ENCODE measurements at regions not wholly inside any gene's neighbourhood (a gene's known extent, or its start where the extent isn't known, plus 50 kb on each side); places are given as distances from the start of the nearest gene placed in this dataset.

GRCh38 chr10:84587789-84588188 lies 259.4 kb downstream of the CCSER2 start:
- Histone ChIP-seq H3K4me1 (ENCODE audit: control insufficient read depth in 1 of 2, insufficient read depth in 2 of 2, low read length in 2 of 2) (peaks cover 0 to 2% of the 10 kb centered on the region in 2 experiments), H3K9ac (ENCODE audit: low read length) (no peak overlapping the region), H3K4me3 (ENCODE audit: low read depth, low read length) (no peak overlapping the region), H3K36me3 (ENCODE audit: control insufficient read depth in 1 of 2, insufficient read depth in 2 of 2, low read length in 2 of 2) (no peaks in the 10 kb centered on the region), H2BK5ac (ENCODE audit: low read depth, low read length, poor library complexity) (no peak overlapping the region), H3K79me2 (ENCODE audit: control insufficient read depth, insufficient read depth, low read length, poor library complexity) (no peaks in the 10 kb centered on the region), H3K4me2 (ENCODE audit: low read length) (no peak overlapping the region), H4K91ac (ENCODE audit: low read depth, low read length) (no peak overlapping the region), H3K27me3 (ENCODE audit: insufficient read depth, low read length) (no peaks in the 10 kb centered on the region), H3K79me1 (ENCODE audit: low read length) (no peaks in the 10 kb centered on the region), H3K18ac (ENCODE audit: low read length) (no peak overlapping the region), H2AFZ (ENCODE audit: insufficient read depth, low read length, poor library complexity) (no peak overlapping the region), H2AK5ac (ENCODE audit: low read length) (no peak overlapping the region), H2BK120ac (ENCODE audit: insufficient read depth, low read length, poor library complexity) (no peak overlapping the region), H3K27ac (ENCODE audit: low read depth, low read length) (no peak overlapping the region), H3K14ac (ENCODE audit: low read length) (no peak overlapping the region), H4K12ac (ENCODE audit: low read depth, low read length) (no peak overlapping the region), H3K4ac (ENCODE audit: low read depth, low read length) (no peak overlapping the region), H3K23ac (ENCODE audit: low read length) (no peak overlapping the region), H2BK12ac (ENCODE audit: low read length) (no peak overlapping the region), H3K9me3 (ENCODE audit: insufficient read depth, low read depth, low read length) (no peaks in the 10 kb centered on the region), H4K8ac (ENCODE audit: low read depth, low read length) (no peak overlapping the region)
- no peak for DNase-seq

GRCh38 chr10:84588426-84588825 lies 260.0 kb downstream of the CCSER2 start:
- H2AFZ ChIP-seq (ENCODE audit: insufficient read depth, low read length, poor library complexity) = no peak overlapping the region
- H3K9me3 ChIP-seq (ENCODE audit: insufficient read depth, low read depth, low read length) = no peaks in the 10 kb centered on the region
- no peak overlapping the region for H2BK120ac ChIP-seq (ENCODE audit: insufficient read depth, low read length, poor library complexity)
- H3K23ac ChIP-seq (ENCODE audit: low read length) = no peak overlapping the region
- no peak overlapping the region for H3K27ac ChIP-seq (ENCODE audit: low read depth, low read length)
- no peak overlapping the region for H4K91ac ChIP-seq (ENCODE audit: low read depth, low read length)
- no peak overlapping the region for H3K4me2 ChIP-seq (ENCODE audit: low read length)
- WGBS (ENCODE audit: extremely low coverage, insufficient coverage, insufficient read length) = no CpG with 5 or more reads among the region's 5 CpGs
- no peak overlapping the region for H3K9ac ChIP-seq (ENCODE audit: low read length)
- no peak overlapping the region for H3K4ac ChIP-seq (ENCODE audit: low read depth, low read length)
- no peaks in the 10 kb centered on the region for H3K36me3 ChIP-seq (ENCODE audit: control insufficient read depth in 1 of 2, insufficient read depth in 2 of 2, low read length in 2 of 2)
- H2BK5ac ChIP-seq (ENCODE audit: low read depth, low read length, poor library complexity) = no peak overlapping the region
- peak overlapping the region; percentile 12 for H3K4me3 ChIP-seq (ENCODE audit: low read depth, low read length)
- no peak overlapping the region for H3K18ac ChIP-seq (ENCODE audit: low read length)
- H4K12ac ChIP-seq (ENCODE audit: low read depth, low read length) = no peak overlapping the region
- no peak overlapping the region for H3K14ac ChIP-seq (ENCODE audit: low read length)
- no peak overlapping the region for H4K8ac ChIP-seq (ENCODE audit: low read depth, low read length)
- no peak overlapping the region for H2AK5ac ChIP-seq (ENCODE audit: low read length)
- H2BK12ac ChIP-seq (ENCODE audit: low read length) = no peak overlapping the region
- H3K27me3 ChIP-seq (ENCODE audit: insufficient read depth, low read length) = no peaks in the 10 kb centered on the region
- peaks cover 0 to 2% of the 10 kb centered on the region in 2 experiments for H3K4me1 ChIP-seq (ENCODE audit: control insufficient read depth in 1 of 2, insufficient read depth in 2 of 2, low read length in 2 of 2)
- DNase-seq = no peak
- no peaks in the 10 kb centered on the region for H3K79me2 ChIP-seq (ENCODE audit: control insufficient read depth, insufficient read depth, low read length, poor library complexity)
- no peaks in the 10 kb centered on the region for H3K79me1 ChIP-seq (ENCODE audit: low read length)

- Histone ChIP-seq H3K27me3 (ENCODE audit: insufficient read depth, low read length) (no peaks in the 10 kb centered on the region), H3K4ac (ENCODE audit: low read depth, low read length) (no peak overlapping the region), H2AK5ac (ENCODE audit: low read length) (no peak overlapping the region), H2BK5ac (ENCODE audit: low read depth, low read length, poor library complexity) (no peak overlapping the region), H2BK12ac (ENCODE audit: low read length) (no peak overlapping the region), H3K4me2 (ENCODE audit: low read length) (no peak overlapping the region), H3K9me3 (ENCODE audit: insufficient read depth, low read depth, low read length) (no peaks in the 10 kb centered on the region), H3K4me3 (ENCODE audit: low read depth, low read length) (no peak overlapping the region), H2AFZ (ENCODE audit: insufficient read depth, low read length, poor library complexity) (no peak overlapping the region), H3K9ac (ENCODE audit: low read length) (no peak overlapping the region), H4K12ac (ENCODE audit: low read depth, low read length) (no peak overlapping the region), H2BK120ac (ENCODE audit: insufficient read depth, low read length, poor library complexity) (no peak overlapping the region), H3K18ac (ENCODE audit: low read length) (no peak overlapping the region), H3K36me3 (ENCODE audit: control insufficient read depth in 1 of 2, insufficient read depth in 2 of 2, low read length in 2 of 2) (no peaks in the 10 kb centered on the region), H4K91ac (ENCODE audit: low read depth, low read length) (no peak overlapping the region), H3K27ac (ENCODE audit: low read depth, low read length) (no peak overlapping the region), H3K14ac (ENCODE audit: low read length) (no peak overlapping the region), H3K4me1 (ENCODE audit: control insufficient read depth in 1 of 2, insufficient read depth in 2 of 2, low read length in 2 of 2) (peaks cover 0 to 2% of the 10 kb centered on the region in 2 experiments), H4K8ac (ENCODE audit: low read depth, low read length) (no peak overlapping the region), H3K79me1 (ENCODE audit: low read length) (no peaks in the 10 kb centered on the region), H3K23ac (ENCODE audit: low read length) (no peak overlapping the region), H3K79me2 (ENCODE audit: control insufficient read depth, insufficient read depth, low read length, poor library complexity) (no peaks in the 10 kb centered on the region)
- no peak for DNase-seq
- no CpG with 5 or more reads among the region's 2 CpGs for WGBS (ENCODE audit: extremely low coverage, insufficient coverage, insufficient read length)
Observed at GRCh38 chr10:84588971-84589370, 260.6 kb downstream of the CCSER2 start.

GRCh38 chr10:84589526-84590205 lies 261.3 kb downstream of the CCSER2 start:
- H3K4me3 ChIP-seq (ENCODE audit: low read depth, low read length) = no peak overlapping the region
- no peak overlapping the region for H4K91ac ChIP-seq (ENCODE audit: low read depth, low read length)
- no peak overlapping the region for H4K12ac ChIP-seq (ENCODE audit: low read depth, low read length)
- no CpG with 5 or more reads among the region's 4 CpGs for WGBS (ENCODE audit: extremely low coverage, insufficient coverage, insufficient read length)
- no peaks in the 10 kb centered on the region for H3K27me3 ChIP-seq (ENCODE audit: insufficient read depth, low read length)
- peaks cover 0 to 2% of the 10 kb centered on the region in 2 experiments for H3K4me1 ChIP-seq (ENCODE audit: control insufficient read depth in 1 of 2, insufficient read depth in 2 of 2, low read length in 2 of 2)
- H2BK5ac ChIP-seq (ENCODE audit: low read depth, low read length, poor library complexity) = no peak overlapping the region
- no peaks in the 10 kb centered on the region for H3K79me2 ChIP-seq (ENCODE audit: control insufficient read depth, insufficient read depth, low read length, poor library complexity)
- H2AK5ac ChIP-seq (ENCODE audit: low read length) = no peak overlapping the region
- no peak overlapping the region for H3K4ac ChIP-seq (ENCODE audit: low read depth, low read length)
- no peak overlapping the region for H3K18ac ChIP-seq (ENCODE audit: low read length)
- no peak overlapping the region for H2BK120ac ChIP-seq (ENCODE audit: insufficient read depth, low read length, poor library complexity)
- no peak overlapping the region for H2AFZ ChIP-seq (ENCODE audit: insufficient read depth, low read length, poor library complexity)
- H3K9ac ChIP-seq (ENCODE audit: low read length) = no peak overlapping the region
- no peak overlapping the region for H3K23ac ChIP-seq (ENCODE audit: low read length)
- no peak for DNase-seq
- no peaks in the 10 kb centered on the region for H3K79me1 ChIP-seq (ENCODE audit: low read length)
- no peak overlapping the region for H3K14ac ChIP-seq (ENCODE audit: low read length)
- no peaks in the 10 kb centered on the region for H3K9me3 ChIP-seq (ENCODE audit: insufficient read depth, low read depth, low read length)
- H2BK12ac ChIP-seq (ENCODE audit: low read length) = no peak overlapping the region
- H4K8ac ChIP-seq (ENCODE audit: low read depth, low read length) = no peak overlapping the region
- no peaks in the 10 kb centered on the region for H3K36me3 ChIP-seq (ENCODE audit: control insufficient read depth in 1 of 2, insufficient read depth in 2 of 2, low read length in 2 of 2)
- H3K27ac ChIP-seq (ENCODE audit: low read depth, low read length) = no peak overlapping the region
- H3K4me2 ChIP-seq (ENCODE audit: low read length) = no peak overlapping the region
